GM19468 (cell line): ENCODE measurements at regions not wholly inside any gene's neighbourhood (a gene's known extent, or its start where the extent isn't known, plus 50 kb on each side); places are given as distances from the start of the nearest gene placed in this dataset.
"Not testable (repeated sequence)": the region's sequence is repeated elsewhere in the genome, so short reads cannot be mapped to it uniquely, and the experiment has no call there.

ENCODE experiments used
- ATAC-seq: cut with Tn5 transposase; IDR thresholded peaks from one replicate; pipeline ENCODE4 v1.9.1; 2021; ENCODE audit warnings: mild to moderate bottlenecking, moderate library complexity, moderate number of reproducible peaks; ENCODE audit not compliant: unreplicated experiment; ENCODE audit errors: extremely low read depth

GRCh38 chr9:82799286-82799685, 263.7 kb downstream of the RASEF start:
- no peak for ATAC-seq

- ATAC-seq = no peak
These were observed 257.9 kb downstream of the RASEF start for GRCh38 chr9:82805027-82805426.

GRCh38 chr9:82808478-82808877, 254.5 kb downstream of the RASEF start:
- no peak for ATAC-seq

DNA sequence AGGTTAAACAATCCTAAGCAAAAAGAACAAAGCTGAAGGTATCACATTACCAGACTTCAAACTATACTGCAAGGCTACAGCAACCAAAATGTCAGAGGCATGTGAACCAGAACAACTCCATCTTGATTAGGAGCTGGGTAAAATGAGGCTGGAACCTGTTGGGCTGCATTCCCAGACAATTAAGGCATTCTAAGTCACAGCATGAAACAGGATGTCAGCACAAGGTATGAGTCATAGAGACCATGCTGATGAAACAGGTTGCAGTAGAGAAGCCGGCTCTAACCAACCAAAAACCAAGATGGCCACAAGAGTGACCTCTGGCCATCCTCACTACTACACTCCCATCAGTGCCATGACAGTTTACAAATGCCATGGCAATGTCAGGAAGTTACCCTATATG, 252.0 kb downstream of the RASEF start:
- no peak for ATAC-seq

DNA sequence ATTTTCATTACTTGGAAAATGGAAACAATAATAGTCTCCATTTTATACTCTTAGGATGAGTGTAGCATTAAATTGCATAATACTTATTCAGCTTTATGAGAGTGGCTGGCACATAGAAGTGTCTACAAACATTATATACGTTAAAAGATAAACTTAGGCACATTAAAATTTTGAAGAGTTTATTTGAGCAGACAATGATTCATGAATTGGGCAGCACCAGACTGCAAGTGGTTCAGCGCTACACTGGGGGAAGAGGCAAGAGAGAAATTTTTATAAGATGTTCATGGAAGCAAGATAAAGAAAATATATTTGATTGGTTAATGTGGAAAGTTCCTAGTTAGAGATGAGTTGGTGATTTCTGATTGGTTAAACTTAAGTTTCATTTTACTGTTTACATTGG, 243.7 kb downstream of the RASEF start:
- no peak for ATAC-seq

DNA sequence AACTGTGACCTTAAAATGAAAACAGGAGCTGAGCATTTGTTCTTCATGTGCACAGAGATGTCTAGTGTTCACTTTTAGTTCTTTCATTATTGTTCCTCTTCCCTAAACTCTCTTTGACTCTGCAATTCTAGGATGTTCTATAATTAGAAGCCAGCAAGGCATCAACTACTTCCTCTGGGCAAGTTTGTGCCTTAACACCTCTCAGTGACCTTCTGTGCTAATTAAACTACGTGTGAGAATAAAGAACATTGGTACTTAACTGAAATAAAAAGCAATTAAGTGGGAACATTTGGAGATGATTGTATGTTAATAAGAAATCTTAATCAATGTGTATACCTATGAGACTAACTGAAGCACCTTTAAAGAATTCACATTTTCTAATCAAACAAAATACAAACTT, 242.8 kb downstream of the RASEF start:
- ATAC-seq = no peak

DNA sequence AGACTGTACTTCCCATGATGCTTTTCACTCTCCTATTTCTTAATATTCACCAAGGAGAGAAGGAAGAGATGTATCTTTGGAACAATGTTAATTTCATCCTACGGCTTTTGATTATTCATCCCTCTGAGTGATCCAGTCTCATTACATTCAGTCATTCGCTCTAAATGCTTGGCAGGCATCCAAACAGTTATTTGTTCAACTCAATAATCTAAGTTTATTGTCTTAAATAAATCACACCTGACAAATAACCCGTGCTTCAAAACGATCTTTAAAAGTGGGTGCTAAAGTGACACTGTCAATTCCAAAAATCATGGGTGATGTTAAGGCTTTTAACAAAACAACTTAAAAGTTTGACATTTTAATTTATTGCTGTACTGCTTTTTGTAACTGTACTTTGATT, 233.1 kb downstream of the RASEF start:
- no peak for ATAC-seq

GRCh38 chr9:82865524-82865923, 197.4 kb downstream of the RASEF start:
- no peak for ATAC-seq

- ATAC-seq = no peak
These were observed 182.4 kb downstream of the RASEF start for GRCh38 chr9:82880336-82881050.

GRCh38 chr9:82882138-82882537, 180.8 kb downstream of the RASEF start:
- ATAC-seq = no peak

- no peak for ATAC-seq
These were observed 180.2 kb downstream of the RASEF start for GRCh38 chr9:82882748-82883147.

GRCh38 chr9:82883436-82883835, 179.5 kb downstream of the RASEF start:
- ATAC-seq = no peak

GRCh38 chr9:82883974-82884373, 179.0 kb downstream of the RASEF start:
- not testable (repeated sequence) for ATAC-seq

GRCh38 chr9:82890401-82890800, 172.5 kb downstream of the RASEF start:
- no peak for ATAC-seq

- no peak for ATAC-seq
These were observed 172.1 kb downstream of the RASEF start for GRCh38 chr9:82890865-82891264.

GRCh38 chr9:82891321-82891720, 171.6 kb downstream of the RASEF start:
- no peak for ATAC-seq

DNA sequence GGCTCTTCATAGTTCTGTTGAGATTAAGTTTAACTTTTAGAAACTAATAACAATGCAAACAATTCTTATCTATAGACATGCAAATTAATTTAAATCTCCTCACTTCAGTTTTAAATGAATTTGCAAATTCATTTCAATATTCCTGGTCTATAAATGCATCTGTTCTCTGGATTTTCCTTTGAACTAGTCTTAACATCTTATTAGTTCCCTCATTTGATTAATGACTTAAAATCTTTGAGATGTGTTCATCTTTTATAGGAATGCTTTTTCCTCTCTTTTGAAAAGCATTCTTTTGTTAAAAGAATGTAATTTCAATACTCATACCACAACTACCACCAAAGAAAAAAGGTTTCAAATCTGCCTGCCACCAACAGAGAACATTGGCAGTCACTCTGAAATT, 169.4 kb downstream of the RASEF start:
- no peak for ATAC-seq

GRCh38 chr9:82894548-82894947, 168.4 kb downstream of the RASEF start:
- ATAC-seq = no peak

GRCh38 chr9:82894961-82895821, 167.8 kb downstream of the RASEF start:
- ATAC-seq = no peak

DNA sequence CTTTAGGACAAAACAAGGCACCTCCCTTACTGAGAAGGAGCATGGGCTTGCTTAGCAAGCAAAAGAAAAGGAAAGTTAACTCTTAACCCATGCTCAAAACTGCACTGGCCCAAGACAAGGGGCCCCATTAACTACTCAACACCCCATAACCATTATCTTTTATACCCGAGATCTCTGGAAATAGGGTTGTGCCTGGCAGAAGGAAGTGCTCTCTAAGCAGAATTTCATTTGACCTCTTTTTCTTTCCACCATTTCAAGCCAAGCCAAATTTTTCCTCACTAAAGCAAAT, 167.2 kb downstream of the RASEF start:
- ATAC-seq = no peak

DNA sequence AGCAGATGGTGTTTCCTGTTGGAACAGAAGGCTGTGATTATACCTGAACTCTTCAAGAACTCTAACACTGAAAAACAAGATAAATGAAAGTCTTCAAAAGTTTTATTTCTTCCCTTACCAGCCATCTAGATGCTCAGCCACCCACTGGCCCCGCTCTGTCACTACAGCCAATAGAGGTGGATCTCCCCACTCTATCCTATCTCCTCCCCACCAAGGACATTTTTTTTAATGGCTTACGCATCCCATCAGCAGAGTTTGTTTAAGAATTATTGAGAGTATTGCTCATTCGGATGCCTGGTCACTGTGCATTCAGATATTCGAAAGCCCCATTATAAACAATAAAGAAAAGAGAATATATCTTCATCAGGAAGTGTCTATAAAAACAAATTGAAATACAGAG, 159.4 kb downstream of the RASEF start:
- no peak for ATAC-seq

GRCh38 chr9:82911996-82912395, 150.9 kb downstream of the RASEF start:
- ATAC-seq = no peak
